Posterior cingulate gyrus (tissue), 11 donors: ENCODE measurements at regions not wholly inside any gene's neighbourhood (a gene's known extent, or its start where the extent isn't known, plus 50 kb on each side); places are given as distances from the start of the nearest gene placed in this dataset.

Experiments used
- DNase-seq, 10 donors: peaks; one replicate each; pipeline versions ENCODE4 v3.0.0 to v3.0.0-alpha.2; 2020 to 2021; ENCODE audit warnings: mixed read lengths in 3 of 10
- intact Hi-C: fragments of 100-400 bp; cut with DNase I; formaldehyde crosslinking; loops from one replicate; pipeline ENCODE4 v1.15.1; 2023

GRCh38 chr7:108684629-108685028, 115.0 kb downstream of the DNAJB9 start:
- intact Hi-C loops = no loop called here
- no peak for DNase-seq

GRCh38 chr7:108686494-108686893, 116.8 kb downstream of the DNAJB9 start:
- intact Hi-C loops = no loop called here
- no peak for DNase-seq

GRCh38 chr7:108697254-108697653, 127.6 kb downstream of the DNAJB9 start:
- no peak for DNase-seq

GRCh38 chr7:108711611-108712010, 141.9 kb downstream of the DNAJB9 start:
- DNase-seq = no peak
- intact Hi-C loops = no loop called here

More at GRCh38 chr7:108697254-108697653, 127.6 kb downstream of the DNAJB9 start:
- intact Hi-C loops = no loop called here

GRCh38 chr7:108716783-108717182, 147.1 kb downstream of the DNAJB9 start:
- intact Hi-C loops = no loop called here
- DNase-seq = no peak

GRCh38 chr7:108717781-108718180, 148.1 kb downstream of the DNAJB9 start:
- intact Hi-C loops = no loop called here
- no peak for DNase-seq

GRCh38 chr7:108719631-108720030, 150.0 kb downstream of the DNAJB9 start:
- intact Hi-C loops = no loop called here
- no peak for DNase-seq

- no peak for DNase-seq
- intact Hi-C loops = no loop called here
Measured at GRCh38 chr7:108722561-108722960, 152.9 kb downstream of the DNAJB9 start.

- intact Hi-C loops = no loop called here
- peak in 1 of 10 donors; percentile 72 for DNase-seq
Measured at GRCh38 chr7:108723381-108723814, 153.7 kb downstream of the DNAJB9 start.

GRCh38 chr7:108724251-108725100, 154.8 kb downstream of the DNAJB9 start:
- no peak for DNase-seq
- intact Hi-C loops = no loop called here

GRCh38 chr7:108735814-108736213, 166.1 kb downstream of the DNAJB9 start:
- intact Hi-C loops = no loop called here

GRCh38 chr7:108736221-108736891, 166.7 kb downstream of the DNAJB9 start:
- DNase-seq = no peak
- intact Hi-C loops = no loop called here

More at GRCh38 chr7:108735814-108736213, 166.1 kb downstream of the DNAJB9 start:
- no peak for DNase-seq

GRCh38 chr7:108770981-108771745, 201.5 kb downstream of the DNAJB9 start:
- no peak for DNase-seq
- intact Hi-C loops = no loop called here

- intact Hi-C loops = no loop called here
Measured at GRCh38 chr7:108771853-108772252, 202.2 kb downstream of the DNAJB9 start.

GRCh38 chr7:108777966-108778365, 208.3 kb downstream of the DNAJB9 start:
- intact Hi-C loops = no loop called here
- no peak for DNase-seq

More at GRCh38 chr7:108771853-108772252, 202.2 kb downstream of the DNAJB9 start:
- DNase-seq = no peak

- intact Hi-C loops = no loop called here
- DNase-seq = no peak
Measured at GRCh38 chr7:108789451-108789850, 219.8 kb downstream of the DNAJB9 start.

GRCh38 chr7:108794466-108794865, 224.8 kb downstream of the DNAJB9 start:
- DNase-seq = no peak
- intact Hi-C loops = no loop called here

GRCh38 chr7:108802650-108803049, 233.0 kb downstream of the DNAJB9 start:
- no peak for DNase-seq
- intact Hi-C loops = no loop called here

GRCh38 chr7:108805808-108806397, 236.2 kb downstream of the DNAJB9 start:
- no peak for DNase-seq
- intact Hi-C loops = no loop called here

GRCh38 chr7:108808549-108809266, 239.0 kb downstream of the DNAJB9 start:
- no peak for DNase-seq
- intact Hi-C loops = no loop called here
